Stimulated activated CD8-positive, alpha-beta memory T cell treated with anti-CD3 and anti-CD28 coated beads, Interleukin-7, amount 100 ng/mL, for 4 hours (primary cell): ENCODE measurements at regions not wholly inside any gene's neighbourhood (a gene's known extent, or its start where the extent isn't known, plus 50 kb on each side); places are given as distances from the start of the nearest gene placed in this dataset.
"Not testable (repeated sequence)": the region's sequence is repeated elsewhere in the genome, so short reads cannot be mapped to it uniquely, and the experiment has no call there.

ENCODE experiments used
- DNase-seq, 2 donors: peaks; one replicate each; pipeline ENCODE4 v3.0.0-alpha.2; 2020; ENCODE audit warnings: low read depth in 2 of 2

DNA sequence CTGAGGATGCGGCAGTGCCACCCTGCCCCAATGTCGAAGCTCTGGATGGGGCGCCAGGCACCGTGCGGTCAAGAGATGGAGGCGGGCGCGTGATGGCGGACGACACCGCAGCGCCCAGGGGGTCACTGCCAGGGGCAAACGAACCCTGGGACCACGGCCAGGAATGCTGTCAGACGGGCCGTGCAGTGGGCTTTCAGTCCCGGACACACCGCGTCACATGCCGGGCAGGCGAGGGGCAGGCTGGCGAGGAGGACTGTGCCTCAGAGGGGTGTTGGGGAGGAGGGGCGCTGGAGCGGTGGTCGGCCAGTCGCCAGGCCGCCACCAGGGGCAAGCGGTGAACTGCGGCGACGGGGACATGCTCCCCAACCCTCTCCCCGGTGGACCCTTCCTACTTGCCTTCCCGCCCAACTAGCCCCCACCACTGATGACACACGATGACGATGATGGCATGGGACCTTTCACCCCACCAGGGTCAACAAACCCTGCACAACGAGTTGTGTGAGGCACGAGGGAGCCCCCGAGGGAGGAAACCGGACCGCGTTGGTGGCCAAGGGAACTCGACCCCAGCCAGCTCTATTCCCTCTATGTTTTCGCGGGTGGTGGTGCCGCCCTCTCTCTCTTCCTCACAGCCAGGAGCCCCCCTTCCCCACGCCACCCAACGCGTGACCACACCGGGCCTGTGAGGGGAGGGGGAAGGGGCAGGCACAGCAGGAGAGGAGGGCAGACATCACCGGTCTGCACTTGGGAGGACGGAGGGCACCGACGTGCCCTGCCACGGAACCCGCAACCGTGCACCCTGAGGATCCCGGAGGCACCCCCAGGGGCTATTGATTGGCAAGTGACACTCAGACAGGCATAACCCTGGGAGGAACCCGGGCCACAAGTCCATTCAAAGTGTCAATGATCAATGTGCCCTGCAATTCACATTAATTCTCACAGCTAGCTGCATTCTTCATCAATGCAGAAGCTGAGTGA, 1960.9 kb upstream of the DEFB115 start:
- no peak for DNase-seq

DNA sequence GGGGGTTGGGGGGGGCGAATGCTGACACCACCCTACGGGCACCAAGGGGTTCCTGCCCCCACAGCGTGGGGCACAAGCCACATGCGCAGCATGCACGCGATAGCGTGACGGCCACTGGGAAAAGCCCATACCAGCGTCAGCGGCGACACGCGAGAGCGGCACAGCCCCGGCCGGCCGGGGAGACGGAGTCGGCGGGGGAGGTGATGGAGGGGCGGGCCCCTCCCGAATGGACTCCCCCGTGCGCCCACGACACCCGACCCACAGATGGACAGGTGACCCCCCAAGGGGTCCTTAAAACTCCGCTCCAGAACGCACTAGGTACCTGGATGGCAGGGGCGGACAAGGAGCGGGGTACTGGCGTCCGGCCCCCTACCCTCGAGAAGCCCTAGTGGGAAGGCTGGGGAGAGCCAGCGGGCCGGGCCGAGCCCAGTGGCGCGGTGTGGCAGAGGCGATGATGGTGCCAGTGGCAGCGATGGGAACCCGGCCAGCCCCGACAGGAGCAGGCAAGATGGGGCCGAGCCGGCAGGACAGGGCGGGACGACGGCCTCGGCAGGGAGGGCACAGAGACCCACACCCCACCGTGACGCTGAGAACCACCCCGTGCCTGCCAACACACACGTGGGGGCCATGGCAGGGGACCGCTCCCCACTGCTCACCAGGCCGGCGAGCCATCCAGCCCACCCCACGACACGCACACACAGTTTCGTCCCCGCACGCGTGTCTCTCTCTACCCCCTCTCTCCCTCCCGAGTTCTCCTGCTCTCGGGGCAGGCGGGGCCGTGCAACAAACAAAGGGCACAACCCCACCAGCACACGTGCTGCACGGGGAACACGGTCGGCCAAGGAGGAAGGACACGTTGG, 1959.8 kb upstream of the DEFB115 start:
- DNase-seq = no peak

DNA sequence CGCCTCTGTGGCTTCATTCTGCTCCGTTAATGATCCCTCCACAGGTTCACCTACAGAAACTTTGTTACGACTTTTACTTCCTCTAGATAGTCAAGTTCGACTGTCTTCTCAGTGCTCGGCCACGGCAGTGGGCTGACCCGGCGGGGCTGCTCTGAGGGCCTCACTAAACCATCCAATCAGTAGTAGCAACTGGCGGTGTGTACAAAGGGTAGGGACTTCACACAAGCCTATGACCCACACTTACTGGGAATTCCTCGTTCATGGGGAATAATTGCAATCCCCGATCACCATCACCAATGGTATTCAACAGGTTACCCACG, 1959.2 kb upstream of the DEFB115 start:
- no peak for DNase-seq

DNA sequence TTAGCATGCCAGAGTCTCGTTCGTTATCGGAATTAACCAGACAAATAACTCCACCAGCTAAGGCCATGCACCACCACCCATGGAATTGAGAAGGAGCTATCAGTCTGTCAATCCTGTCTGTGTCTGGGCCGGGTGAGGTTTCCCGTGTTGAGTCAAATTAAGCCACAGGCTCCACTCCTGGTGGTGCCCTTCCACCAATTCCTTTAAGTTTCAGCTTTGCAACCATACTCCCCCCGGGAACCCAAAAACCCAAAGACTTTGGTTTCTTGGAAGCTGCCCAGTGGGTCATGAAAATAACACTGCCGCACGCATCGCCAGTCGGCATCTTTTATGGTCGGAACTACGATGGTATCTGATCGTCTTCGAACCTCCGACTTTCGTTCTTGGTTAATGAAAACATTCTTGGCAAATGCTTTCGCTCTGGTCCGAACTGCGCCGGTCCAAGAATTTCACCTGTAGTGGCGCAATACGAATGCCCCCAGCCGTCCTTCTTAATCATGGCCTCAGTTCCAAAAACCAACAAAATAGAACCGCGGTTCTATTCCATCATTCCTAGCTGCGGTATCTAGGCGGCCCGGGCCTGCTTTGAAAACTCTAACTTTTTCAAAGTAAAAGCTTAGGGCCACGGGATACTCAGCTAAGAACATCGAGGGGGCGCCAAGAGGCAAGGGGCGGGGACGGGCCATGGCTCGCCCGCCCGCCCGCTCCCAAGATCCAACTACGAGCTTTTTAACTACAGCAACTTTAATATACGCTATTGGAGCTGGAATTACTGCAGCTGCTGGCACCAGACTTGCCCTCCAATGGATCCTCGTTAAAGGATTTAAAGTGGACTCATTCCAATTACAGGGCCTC, 1958.5 kb upstream of the DEFB115 start:
- DNase-seq = no peak

DNA sequence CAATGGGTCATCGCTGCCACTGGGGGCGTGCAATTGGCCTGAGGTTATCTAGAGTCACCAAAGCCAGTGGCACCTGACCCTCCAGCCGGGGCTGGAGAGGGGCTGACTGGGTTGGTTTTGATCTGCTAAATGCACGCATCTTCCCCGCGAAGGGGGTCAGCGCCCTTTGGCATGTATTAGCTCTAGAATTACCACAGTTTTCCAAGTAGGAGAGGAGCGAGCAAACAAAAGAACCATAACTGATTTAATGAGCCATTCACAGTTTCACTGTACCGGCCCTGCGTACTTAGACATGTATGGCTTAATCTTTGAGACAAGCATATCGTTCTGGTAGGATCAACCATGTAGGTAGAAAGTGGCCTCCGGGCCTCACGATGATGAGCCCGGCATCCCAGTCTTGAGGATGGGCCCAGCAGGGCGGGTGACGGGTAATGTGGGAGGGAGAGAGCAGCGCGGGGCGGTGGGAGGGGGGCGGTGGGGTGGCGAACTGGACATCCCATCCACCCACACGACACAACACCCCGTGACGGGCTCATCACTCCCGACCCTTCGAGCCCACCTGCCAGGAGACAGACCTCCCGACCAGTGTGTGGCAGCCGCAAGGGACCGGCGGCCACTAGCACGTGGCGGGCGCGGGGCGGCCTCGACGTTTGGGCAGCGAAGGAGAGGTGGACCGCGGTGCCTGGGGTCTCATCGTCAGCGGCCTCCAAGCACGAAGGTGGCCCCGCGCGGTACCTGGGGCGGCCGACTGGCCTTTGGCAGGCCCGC, 1957.5 kb upstream of the DEFB115 start:
- DNase-seq = no peak

DNA sequence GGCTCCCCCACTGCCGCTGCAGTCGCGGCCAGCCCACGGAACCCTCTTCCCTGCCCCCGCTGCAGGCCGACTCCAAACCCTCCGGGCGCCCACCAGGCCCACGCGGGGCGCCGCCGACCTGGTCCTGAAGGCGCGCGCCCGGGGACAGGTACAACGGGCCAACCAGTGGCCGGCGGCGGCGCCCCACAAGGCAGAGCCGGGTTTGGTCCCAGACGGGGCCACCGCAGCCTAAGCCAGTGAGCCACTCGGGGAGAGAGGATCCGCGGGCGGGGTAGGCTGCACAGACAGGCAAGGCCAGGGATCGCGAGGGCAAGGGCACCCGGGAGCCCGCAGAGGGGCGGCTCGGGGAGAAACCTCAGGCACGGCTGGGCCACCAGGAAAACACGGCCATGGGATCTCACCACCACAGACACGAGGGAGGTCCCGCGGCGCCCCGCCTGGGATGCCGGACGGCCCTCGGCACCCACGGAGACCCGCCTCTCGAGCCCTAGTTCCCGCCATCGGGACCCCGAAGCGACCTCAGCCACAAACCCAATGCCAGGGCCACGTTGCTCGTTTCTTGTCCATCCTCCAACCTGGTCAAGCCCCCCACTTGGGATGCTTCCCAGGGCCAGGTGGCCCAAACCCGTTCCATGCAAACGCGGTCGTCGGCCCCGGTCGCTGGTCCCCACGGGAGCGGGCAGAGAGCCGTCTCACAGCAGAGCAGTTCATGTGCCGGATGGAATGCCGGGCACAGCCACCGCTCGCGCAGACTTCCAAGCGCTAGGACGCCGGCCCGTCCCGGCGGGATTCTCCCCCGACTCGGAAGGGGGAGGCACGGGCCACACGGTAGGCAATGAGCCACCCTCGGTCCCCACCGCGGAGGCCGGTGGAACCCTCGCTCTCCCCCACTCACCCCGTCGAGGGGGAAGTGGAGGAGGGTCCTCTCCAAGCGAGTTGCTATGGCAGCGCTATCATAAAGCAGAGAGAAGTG, 1956.6 kb upstream of the DEFB115 start:
- DNase-seq = no peak

DNA sequence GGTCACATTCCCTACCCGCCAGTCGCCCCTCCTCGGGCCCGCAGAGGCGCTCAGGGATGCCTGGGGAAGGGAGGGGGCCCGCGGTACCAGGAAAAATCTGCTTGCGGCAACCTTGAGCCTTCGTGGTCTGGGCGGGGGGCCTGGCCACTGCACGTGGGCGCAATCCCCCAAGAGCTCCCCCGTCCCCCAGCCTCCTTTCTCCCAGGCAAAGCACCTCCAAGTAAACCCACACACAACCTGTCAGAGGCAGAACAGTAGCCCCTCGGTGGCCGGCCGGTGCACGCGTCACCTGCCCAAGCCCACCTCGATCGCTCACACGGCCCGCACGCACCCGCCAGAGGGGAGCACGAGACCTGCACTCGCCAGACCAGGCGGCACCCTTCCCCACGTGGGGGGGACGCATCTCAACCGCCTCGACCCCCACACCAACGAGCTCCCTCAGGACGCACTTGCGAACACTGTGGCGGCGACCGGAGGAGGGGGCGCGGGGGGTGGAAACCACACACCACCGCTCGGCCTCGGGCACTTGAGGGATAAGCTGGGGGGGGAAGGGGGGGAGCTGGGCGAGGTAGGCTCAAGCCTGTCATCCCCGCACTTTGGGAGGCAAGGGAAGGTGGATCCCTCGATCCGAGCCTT, 1955.7 kb upstream of the DEFB115 start:
- DNase-seq = no peak

DNA sequence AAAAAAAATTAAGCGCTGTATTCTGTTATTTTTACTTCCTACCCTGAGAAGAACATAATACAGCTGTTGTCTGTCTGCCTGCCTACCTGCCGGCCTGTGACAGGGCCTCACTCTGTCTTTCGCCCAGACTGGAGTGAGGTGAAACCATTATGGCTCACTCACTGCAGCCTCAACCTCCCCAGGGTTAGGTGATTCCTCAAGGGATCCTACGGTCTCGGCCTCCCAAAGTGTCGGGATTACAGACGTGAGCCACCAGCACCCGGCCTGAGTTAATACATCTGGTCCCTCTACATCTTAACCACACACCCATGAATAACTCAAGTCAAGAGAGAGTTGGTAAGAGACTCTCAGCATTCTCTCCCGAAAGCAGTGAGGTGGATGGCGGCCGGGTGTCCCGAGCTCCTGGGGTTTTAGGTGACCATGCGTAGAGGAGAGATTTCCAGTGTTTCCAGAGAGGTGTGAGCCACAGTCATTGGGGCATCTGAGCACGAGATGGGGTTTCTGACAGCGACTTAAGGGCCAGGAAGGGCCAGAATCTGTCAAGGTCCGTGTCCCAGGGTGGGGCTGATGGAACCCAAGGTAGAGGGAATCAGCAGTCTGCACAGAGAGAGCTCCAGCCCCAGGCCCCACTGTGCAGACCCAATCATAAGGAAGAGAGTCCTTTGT, 1954.4 kb upstream of the DEFB115 start:
- no peak for DNase-seq

DNA sequence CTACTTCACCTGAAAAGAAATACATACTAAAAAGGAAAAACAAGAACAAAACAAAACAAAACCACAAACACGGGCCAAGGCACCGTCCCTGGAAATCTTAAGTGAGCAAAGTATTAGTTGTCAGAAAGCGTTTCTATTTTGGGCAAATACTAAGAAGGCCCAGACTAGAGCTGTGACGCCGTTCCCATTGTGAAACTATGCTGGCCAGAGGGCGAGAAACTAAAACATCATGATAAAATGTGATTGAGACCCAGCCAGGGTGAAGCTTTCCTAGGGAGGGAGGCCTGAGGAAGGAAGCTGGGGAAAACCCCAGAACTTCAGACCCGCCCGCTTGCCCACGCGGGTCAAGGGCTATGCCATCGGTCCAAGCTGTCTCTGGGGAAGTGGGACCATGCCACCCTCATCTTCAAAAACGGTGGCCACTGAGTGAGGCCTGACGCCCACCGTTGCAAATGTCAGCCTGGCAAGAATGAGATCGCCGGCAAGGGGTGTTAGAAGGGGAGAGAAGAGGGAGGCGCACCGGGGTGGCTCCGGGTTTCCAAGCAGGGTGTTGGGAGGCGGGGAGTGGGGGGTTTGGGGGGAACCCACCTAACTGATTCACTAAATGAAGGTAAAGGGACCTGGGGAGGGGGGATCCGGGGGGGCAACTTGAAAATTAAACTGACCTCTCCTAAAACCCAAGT, 1950.9 kb upstream of the DEFB115 start:
- no peak for DNase-seq

DNA sequence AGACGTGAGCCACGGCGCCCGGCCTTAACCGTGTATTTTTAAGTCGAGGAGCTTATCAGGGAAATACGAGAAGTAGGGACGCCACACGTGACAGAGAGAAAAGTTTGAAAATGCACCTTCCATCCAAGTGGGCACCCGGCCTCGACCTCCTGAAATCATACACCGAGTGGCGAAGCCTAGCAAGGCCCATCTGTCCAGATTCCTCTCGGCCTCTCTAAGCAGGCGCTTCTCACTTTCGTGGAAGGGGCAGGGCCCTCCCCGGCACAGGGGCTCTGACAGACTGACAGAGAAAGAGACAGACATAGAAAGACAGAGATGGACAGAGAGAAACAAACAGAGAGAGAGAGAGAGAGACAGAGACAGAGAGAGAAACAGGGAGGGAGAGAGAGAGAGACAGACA, 1950.0 kb upstream of the DEFB115 start:
- DNase-seq = not testable (repeated sequence)

DNA sequence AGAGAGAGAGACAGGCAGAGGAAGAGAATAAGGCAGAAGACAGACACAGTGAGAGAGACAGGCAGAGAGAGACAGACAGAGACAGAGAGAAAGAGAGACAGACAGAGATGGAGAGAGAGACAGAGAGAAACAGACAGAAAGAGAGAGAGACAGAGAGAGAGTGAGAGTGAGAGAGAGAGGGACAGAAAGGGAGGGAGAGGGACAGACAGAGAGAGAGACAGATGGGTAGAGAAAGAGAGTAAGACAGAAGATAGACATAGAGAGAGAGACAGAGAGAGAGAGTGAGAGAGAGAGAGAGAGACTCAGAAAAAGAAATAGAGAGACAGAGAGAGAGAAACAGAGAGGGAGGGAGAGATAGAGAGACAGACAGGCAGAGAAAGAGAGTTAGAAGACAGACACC, 1948.5 kb upstream of the DEFB115 start:
- not testable (repeated sequence) for DNase-seq

DNA sequence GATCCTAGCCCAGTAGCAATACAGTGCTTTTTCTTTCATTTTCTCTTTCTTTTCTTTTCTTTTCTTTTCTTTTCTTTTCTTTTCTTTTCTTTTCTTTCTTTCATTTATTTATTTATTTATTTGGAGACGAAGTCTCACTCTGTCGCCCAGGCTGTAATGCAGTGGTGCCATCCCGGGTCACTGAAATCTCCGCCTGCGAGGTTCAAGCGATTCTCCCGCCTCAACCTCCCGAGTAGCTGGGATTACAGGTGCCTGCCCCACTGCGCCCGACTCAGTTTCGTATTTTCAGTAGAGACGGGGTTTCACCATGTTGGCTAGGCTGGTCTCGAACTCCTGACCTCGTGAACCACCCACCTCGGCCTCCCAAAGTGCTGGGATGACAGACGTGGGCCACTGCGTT, 1948.0 kb upstream of the DEFB115 start:
- DNase-seq = not testable (repeated sequence)

DNA sequence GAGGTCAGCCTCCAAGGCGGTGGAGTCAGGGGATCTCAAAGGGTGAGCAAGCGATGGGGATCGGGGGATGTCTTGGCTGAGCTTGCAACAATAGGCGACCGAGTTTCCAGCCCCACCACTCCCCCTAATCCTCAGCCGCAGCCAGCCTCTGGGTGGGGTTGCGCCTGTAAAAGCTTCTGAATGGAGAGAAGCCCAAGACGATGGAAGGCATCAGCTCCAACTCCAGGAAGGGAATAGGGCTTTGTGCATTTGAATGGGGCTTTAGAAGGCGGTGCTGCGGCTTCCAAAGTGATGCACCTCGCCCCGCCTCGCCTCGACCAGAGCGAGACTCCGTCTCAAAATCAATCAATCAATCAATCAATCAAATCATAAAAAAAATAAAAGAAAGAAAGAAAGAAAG, 1946.4 kb upstream of the DEFB115 start:
- not testable (repeated sequence) for DNase-seq

DNA sequence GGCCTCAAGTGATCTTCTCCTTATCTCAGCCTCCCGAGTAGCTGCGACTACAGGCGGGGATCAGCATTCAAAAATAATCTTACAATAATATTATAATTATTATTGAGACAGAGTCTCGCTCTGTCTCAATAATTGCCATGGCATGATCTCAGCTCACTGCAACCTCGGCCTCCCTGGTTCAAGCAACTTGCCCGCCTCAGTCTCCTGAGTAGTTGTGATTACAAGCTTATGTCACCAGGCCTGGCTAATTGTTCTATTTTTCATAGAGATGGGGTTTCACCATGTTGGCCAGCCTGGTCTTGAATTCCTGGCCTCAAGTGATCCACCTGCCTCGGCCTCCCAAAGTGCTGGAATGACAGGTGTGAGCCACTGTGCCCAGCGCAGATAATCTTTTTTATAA, 1944.8 kb upstream of the DEFB115 start:
- DNase-seq = not testable (repeated sequence)

DNA sequence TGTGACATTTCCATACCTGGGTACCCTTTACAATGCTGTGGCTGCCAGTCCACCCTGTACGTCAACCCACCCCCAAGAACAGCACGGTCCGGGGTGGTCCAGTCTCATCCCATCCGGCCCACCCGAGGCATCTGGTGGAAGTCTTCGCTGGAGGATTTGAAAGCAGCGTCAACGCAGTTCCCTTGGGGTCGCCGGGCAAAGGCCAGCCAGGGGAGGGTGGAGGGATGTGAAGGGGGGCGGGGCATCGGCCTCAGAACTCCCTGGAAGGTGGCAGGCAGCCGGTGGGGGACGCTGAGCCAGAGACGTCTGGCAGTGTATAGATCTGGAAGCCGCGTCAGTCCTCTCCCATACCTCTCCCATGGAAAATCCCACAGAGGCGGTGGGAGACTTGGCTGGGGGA, 1944.0 kb upstream of the DEFB115 start:
- DNase-seq = no peak

DNA sequence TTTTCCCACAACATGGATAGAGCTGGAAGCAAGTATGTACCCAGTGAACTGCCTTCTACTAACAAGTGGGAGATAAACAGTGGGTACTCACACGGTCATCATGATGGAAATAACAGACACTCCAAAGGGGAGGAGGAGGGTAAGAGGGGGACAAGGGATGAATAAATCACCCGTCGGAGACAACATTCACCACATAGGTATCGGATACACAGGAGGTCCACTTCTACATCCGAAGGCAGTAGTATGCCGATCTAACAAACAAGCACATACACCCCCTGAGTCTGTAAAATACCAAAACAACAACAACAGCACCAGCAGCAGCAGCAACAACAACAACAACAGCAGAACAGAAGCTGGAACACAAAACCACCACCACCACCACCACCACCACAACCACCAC, 1943.2 kb upstream of the DEFB115 start:
- no peak for DNase-seq

DNA sequence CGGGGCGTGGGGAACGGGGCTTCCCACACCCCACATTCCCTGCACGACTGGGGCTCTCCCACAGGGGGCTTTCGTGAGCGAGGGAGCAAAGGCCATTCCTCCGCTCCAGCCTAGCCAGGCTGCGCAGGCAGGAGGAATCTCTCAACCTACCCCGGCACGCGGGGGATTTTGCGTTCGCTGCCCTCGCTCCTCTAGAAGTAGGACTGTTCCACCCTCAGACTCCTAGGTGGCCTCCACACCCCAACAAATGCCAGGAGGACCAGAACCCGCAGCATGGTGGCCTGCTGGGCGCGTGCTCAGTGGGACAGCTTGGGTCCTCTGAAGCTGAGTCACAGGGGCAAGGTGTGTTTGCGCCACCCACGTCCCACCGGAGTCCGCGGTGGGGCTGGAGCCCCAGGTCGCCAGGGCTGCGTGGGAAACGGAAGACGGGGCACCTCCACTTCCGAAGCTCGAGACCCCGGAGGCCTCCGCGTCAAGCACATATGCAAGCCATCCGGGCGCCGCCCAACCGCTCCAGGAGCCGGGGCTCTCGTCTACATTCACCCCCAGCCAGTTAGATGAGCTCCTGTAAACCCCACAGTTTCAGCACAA, 1938.5 kb upstream of the DEFB115 start:
- no peak for DNase-seq

DNA sequence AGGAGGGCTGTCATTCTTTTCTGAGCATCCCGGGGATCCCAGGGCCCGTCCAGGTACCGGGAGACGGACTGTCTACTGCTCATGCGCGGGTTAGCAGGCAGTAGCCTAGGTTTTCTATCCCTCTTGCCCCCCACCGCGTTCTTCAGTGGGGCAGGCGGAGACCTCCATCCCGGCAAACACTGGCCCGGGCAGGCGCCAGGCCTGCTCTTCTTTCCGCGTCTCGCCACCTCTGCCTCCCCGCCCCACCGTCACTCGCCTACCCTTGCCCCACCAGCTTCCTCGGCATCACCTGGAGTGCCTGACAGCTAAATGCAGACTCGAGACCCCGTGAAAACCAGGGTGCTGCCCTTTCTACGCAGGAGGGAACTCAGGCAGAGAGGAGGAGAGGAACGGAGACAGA, 1937.7 kb upstream of the DEFB115 start:
- DNase-seq = no peak
